BE2C (cell line): ENCODE measurements at regions not wholly inside any gene's neighbourhood (a gene's known extent, or its start where the extent isn't known, plus 50 kb on each side); places are given as distances from the start of the nearest gene placed in this dataset.

ENCODE experiments used
- DNase-seq: peaks from one replicate; pipeline ENCODE4 v3.0.0-alpha.2; 2020
- H3K27me3 ChIP-seq: fragments of 250-450 bp; sonication (Bioruptor Pico); 2 replicates; pipeline ENCODE4 v1.5.1; 2020; ENCODE audit warnings: mild to moderate bottlenecking
- H3K36me3 ChIP-seq: fragments of 250-450 bp; sonication (Bioruptor Pico); 2 replicates; pipeline ENCODE4 v1.5.1; 2020; ENCODE audit warnings: mild to moderate bottlenecking
- H3K4me1 ChIP-seq: fragments of 250-450 bp; sonication (Bioruptor Pico); 2 replicates; pipeline ENCODE4 v1.5.1; 2020
- H3K4me3 ChIP-seq: 2 replicates; pipeline ENCODE4 v1.5.1; 2011; ENCODE audit warnings: low read depth, low read length
- H3K9me3 ChIP-seq: fragments of 250-450 bp; sonication (Bioruptor Pico); 2 replicates; pipeline ENCODE4 v1.5.1; 2020
- CTCF ChIP-seq: IDR thresholded peaks from 2 replicates; pipeline ENCODE4 v1.5.1; 2012; ENCODE audit warnings: mild to moderate bottlenecking, low read depth, low read length

- no peak for DNase-seq
- Histone ChIP-seq H3K4me3 (no peak overlapping the region), H3K9me3 (no peaks in the 10 kb centered on the region), H3K36me3 (no peaks in the 10 kb centered on the region), H3K4me1 (no peaks in the 10 kb centered on the region), H3K27me3 (no peaks in the 10 kb centered on the region)
- TF ChIP-seq CTCF = no peak
Measured at GRCh38 chr14:62357362-62357761, 595.1 kb downstream of the SNAPC1 start.

GRCh38 chr14:62364161-62364560 is 601.9 kb downstream of the SNAPC1 start:
- Histone ChIP-seq H3K36me3 (no peaks in the 10 kb centered on the region), H3K9me3 (no peaks in the 10 kb centered on the region; the same call in 1 of the 2 replicates), H3K27me3 (no peaks in the 10 kb centered on the region), H3K4me1 (no peaks in the 10 kb centered on the region), H3K4me3 (no peak overlapping the region)
- no peak for TF ChIP-seq CTCF
- no peak for DNase-seq

- H3K36me3 ChIP-seq = no peaks in the 10 kb centered on the region
- DNase-seq = no peak
- H3K4me3 ChIP-seq = no peak overlapping the region
- no peaks in the 10 kb centered on the region for H3K4me1 ChIP-seq
- no peaks in the 10 kb centered on the region; the same call in 1 of the 2 replicates for H3K9me3 ChIP-seq
- no peaks in the 10 kb centered on the region for H3K27me3 ChIP-seq
- no peak for TF ChIP-seq CTCF
Measured at GRCh38 chr14:62364800-62365280, 602.6 kb downstream of the SNAPC1 start.

GRCh38 chr14:62369919-62370560 is 607.8 kb downstream of the SNAPC1 start:
- Histone ChIP-seq H3K9me3 (no peaks in the 10 kb centered on the region), H3K36me3 (no peaks in the 10 kb centered on the region), H3K4me3 (no peak overlapping the region), H3K27me3 (no peaks in the 10 kb centered on the region), H3K4me1 (no peaks in the 10 kb centered on the region)
- DNase-seq = no peak
- TF ChIP-seq CTCF = no peak

GRCh38 chr14:62373944-62374343 is 611.7 kb downstream of the SNAPC1 start:
- TF ChIP-seq CTCF = no peak
- Histone ChIP-seq H3K27me3 (no peaks in the 10 kb centered on the region), H3K9me3 (no peaks in the 10 kb centered on the region), H3K4me3 (no peak overlapping the region), H3K4me1 (no peaks in the 10 kb centered on the region), H3K36me3 (no peaks in the 10 kb centered on the region)
- DNase-seq = no peak

- Histone ChIP-seq H3K27me3 (no peaks in the 10 kb centered on the region), H3K4me3 (no peak overlapping the region), H3K36me3 (no peaks in the 10 kb centered on the region), H3K9me3 (no peaks in the 10 kb centered on the region), H3K4me1 (no peaks in the 10 kb centered on the region)
- no peak for TF ChIP-seq CTCF
- no peak for DNase-seq
Measured at GRCh38 chr14:62378057-62378456, 615.8 kb downstream of the SNAPC1 start.
